KMS-11 (cell line): ENCODE measurements at regions not wholly inside any gene's neighbourhood (a gene's known extent, or its start where the extent isn't known, plus 50 kb on each side); places are given as distances from the start of the nearest gene placed in this dataset.

ENCODE experiments used
- H2AFZ ChIP-seq: fragments of 200-600 bp; sonication (generic); 2 replicates; pipeline ENCODE4 v1.6.1; 2016; ENCODE audit warnings: antibody characterized with exemption, mixed run types, low read depth
- H3K27ac ChIP-seq: fragments of 200-600 bp; sonication (generic); 2 replicates; pipeline ENCODE4 v1.6.1; 2016; ENCODE audit warnings: mild to moderate bottlenecking, mixed run types
- H3K27me3 ChIP-seq: fragments of 200-600 bp; sonication (generic); 2 replicates; pipeline ENCODE4 v1.6.1; 2017; ENCODE audit warnings: mild to moderate bottlenecking, low read depth, mixed run types, moderate library complexity; ENCODE audit not compliant: insufficient read depth
- H3K36me3 ChIP-seq: fragments of 200-600 bp; sonication (generic); 2 replicates; pipeline ENCODE4 v1.6.1; 2017; ENCODE audit warnings: mild to moderate bottlenecking, mixed run types; ENCODE audit not compliant: insufficient read depth
- H3K4me1 ChIP-seq: fragments of 200-600 bp; sonication (generic); 2 replicates; pipeline ENCODE4 v1.6.1; 2016; ENCODE audit warnings: mild to moderate bottlenecking, low read depth, mixed run types; ENCODE audit not compliant: poor library complexity, severe bottlenecking
- H3K4me2 ChIP-seq: fragments of 200-600 bp; sonication (generic); 2 replicates; pipeline ENCODE4 v1.7.0; 2016; ENCODE audit warnings: mild to moderate bottlenecking, mixed run types
- H3K4me3 ChIP-seq: fragments of 200-600 bp; sonication (generic); IDR thresholded peaks from 2 replicates; pipeline ENCODE4 v1.6.1; 2017; ENCODE audit warnings: low read depth, low read length, mixed read lengths; ENCODE audit not compliant: insufficient read depth
- H3K79me2 ChIP-seq: fragments of 200-600 bp; sonication (generic); 2 replicates; pipeline ENCODE4 v1.6.1; 2016; ENCODE audit warnings: low read depth, mixed run types; ENCODE audit not compliant: insufficient read depth
- H3K9ac ChIP-seq: fragments of 200-600 bp; sonication (generic); 2 replicates; pipeline ENCODE4 v1.6.1; 2016; ENCODE audit warnings: mild to moderate bottlenecking, mixed run types
- H4K20me1 ChIP-seq: fragments of 200-600 bp; sonication (generic); 2 replicates; pipeline ENCODE4 v1.6.1; 2016; ENCODE audit warnings: mild to moderate bottlenecking, mixed run types; ENCODE audit not compliant: insufficient read depth
- TF ChIP-seq, protein P1 (sequence below): fragments of 200-600 bp; sonication (generic); conservative IDR thresholded peaks from 2 replicates; pipeline ENCODE4 v1.6.1; 2017; ENCODE audit warnings: low read depth, mild to moderate bottlenecking, antibody characterized with exemption, low read length, moderate library complexity, mixed read lengths

DNA sequence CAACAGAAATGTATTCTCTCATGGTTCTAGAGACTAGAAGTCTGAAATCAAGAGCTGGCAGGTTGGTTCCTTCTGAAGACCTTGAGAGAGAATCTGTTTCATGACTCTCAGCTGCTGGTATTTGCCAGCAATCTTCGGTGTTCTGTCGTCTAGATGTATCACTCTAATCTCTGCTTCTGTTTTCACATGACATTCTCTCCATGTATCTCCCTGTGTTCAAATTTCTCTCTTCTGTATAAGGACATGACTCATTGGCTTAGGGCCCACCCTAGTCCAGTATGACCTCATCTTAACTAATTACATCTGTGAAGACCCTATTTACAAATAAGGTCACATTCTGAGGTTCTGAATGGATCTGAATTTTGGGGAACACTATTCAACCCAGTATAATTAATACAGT, 82.3 kb downstream of the ANKRD7 start:
- Histone ChIP-seq H3K79me2 (no peaks in the 10 kb centered on the region), H4K20me1 (no peaks in the 10 kb centered on the region), H3K4me1 (peaks cover 16% of the 10 kb centered on the region), H3K4me3 (no peak overlapping the region), H3K4me2 (no peak overlapping the region), H2AFZ (no peak overlapping the region), H3K27me3 (no peaks in the 10 kb centered on the region), H3K36me3 (no peaks in the 10 kb centered on the region), H3K27ac (no peak overlapping the region), H3K9ac (no peak overlapping the region)
- TF ChIP-seq, protein P1, sequence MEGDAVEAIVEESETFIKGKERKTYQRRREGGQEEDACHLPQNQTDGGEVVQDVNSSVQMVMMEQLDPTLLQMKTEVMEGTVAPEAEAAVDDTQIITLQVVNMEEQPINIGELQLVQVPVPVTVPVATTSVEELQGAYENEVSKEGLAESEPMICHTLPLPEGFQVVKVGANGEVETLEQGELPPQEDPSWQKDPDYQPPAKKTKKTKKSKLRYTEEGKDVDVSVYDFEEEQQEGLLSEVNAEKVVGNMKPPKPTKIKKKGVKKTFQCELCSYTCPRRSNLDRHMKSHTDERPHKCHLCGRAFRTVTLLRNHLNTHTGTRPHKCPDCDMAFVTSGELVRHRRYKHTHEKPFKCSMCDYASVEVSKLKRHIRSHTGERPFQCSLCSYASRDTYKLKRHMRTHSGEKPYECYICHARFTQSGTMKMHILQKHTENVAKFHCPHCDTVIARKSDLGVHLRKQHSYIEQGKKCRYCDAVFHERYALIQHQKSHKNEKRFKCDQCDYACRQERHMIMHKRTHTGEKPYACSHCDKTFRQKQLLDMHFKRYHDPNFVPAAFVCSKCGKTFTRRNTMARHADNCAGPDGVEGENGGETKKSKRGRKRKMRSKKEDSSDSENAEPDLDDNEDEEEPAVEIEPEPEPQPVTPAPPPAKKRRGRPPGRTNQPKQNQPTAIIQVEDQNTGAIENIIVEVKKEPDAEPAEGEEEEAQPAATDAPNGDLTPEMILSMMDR = no peak

DNA sequence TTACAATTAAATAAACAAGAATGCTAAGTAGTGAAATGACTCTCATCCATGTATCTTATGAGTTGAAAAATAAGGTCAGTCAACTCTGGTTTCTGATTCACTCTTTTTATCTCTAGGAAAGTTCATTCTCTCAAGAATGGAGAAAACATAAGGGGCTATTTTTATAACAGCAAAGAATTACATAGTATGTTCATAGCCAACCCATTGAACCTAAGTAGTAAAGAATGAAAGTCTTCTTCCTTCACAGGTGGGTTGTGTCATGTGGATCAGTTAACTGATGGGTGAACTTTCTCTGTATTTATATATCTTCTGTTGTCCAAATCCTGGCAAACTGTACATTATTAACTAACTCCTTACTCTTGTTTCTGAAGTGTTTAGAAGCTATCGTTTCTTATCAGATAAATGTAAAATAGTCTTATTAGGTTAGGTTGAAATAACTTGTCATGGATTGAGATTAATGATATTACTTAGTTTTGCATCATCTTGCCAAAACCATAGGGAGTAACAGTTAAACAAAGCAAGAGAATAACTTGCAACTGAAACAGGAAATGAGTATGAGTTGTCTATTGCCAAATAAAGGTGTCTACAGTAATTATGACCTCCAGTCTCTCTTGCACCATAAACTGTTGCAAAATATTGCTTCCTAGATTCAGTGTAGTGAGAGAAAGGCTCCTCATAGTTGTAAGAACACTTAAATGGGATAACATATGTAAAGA, 86.8 kb downstream of the ANKRD7 start:
- TF ChIP-seq, protein P1 = no peak
- Histone ChIP-seq H3K9ac (no peak overlapping the region), H3K4me2 (peak overlapping the region; percentile 19), H3K79me2 (no peaks in the 10 kb centered on the region), H4K20me1 (no peaks in the 10 kb centered on the region), H3K27me3 (no peaks in the 10 kb centered on the region), H3K27ac (0 out of 2 replicates have a peak overlapping the region, but pooled peaks have one; percentile 0), H3K4me1 (peaks cover 31% of the 10 kb centered on the region), H3K36me3 (no peaks in the 10 kb centered on the region), H3K4me3 (no peak overlapping the region), H2AFZ (no peak overlapping the region)

DNA sequence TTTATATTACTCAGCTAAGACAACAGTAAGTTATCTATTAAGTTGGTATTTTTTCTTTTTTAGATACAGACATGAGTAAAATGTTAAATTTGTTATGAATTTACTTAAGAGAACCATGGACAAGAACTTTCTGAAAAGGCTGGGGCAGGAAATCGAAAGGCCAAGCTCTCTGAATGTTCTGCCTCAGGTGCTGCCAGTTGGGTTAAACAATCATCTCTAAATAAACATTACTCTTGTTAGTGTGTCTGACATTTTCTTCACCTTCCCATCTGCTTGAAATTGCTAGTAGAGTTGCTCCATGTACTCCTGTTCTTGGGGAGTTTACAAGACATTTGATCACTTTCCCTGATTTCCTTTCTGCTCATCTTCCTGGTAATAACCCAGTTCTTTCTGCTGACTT, 87.5 kb downstream of the ANKRD7 start:
- TF ChIP-seq, protein P1 = no peak
- Histone ChIP-seq H3K4me2 (peak overlapping the region; percentile 19; the same call in 1 of the 2 replicates), H4K20me1 (no peaks in the 10 kb centered on the region), H3K4me1 (peaks cover 31% of the 10 kb centered on the region), H3K27me3 (no peaks in the 10 kb centered on the region), H3K4me3 (no peak overlapping the region), H3K79me2 (no peaks in the 10 kb centered on the region), H3K36me3 (no peaks in the 10 kb centered on the region), H3K27ac (0 out of 2 replicates have a peak overlapping the region, but pooled peaks have one; percentile 0), H2AFZ (no peak overlapping the region), H3K9ac (no peak overlapping the region)

GRCh38 chr7:118312966-118313365, 88.5 kb downstream of the ANKRD7 start:
- Histone ChIP-seq H3K79me2 (no peaks in the 10 kb centered on the region), H3K9ac (no peak overlapping the region), H3K36me3 (no peaks in the 10 kb centered on the region), H3K4me1 (peaks cover 31% of the 10 kb centered on the region), H2AFZ (no peak overlapping the region), H3K4me2 (peak overlapping the region; percentile 19; the same call in 1 of the 2 replicates), H3K4me3 (no peak overlapping the region), H3K27ac (0 out of 2 replicates have a peak overlapping the region, but pooled peaks have one; percentile 21), H3K27me3 (no peaks in the 10 kb centered on the region), H4K20me1 (no peaks in the 10 kb centered on the region)
- TF ChIP-seq, protein P1 = no peak
